HFF-Myc (cell line): ENCODE measurements at regions not wholly inside any gene's neighbourhood (a gene's known extent, or its start where the extent isn't known, plus 50 kb on each side); places are given as distances from the start of the nearest gene placed in this dataset.

ENCODE experiments used
- DNase-seq: peaks from one replicate; pipeline ENCODE4 v3.0.0-alpha.2; 2011; ENCODE audit warnings: low read depth; ENCODE audit errors: extremely low read depth
- H3K4me3 ChIP-seq: replicated peaks from 2 replicates; pipeline ENCODE4 v1.5.1; 2011; ENCODE audit warnings: low read depth, mild to moderate bottlenecking, control low read depth, low read length
- CTCF ChIP-seq: IDR thresholded peaks from 2 replicates; pipeline ENCODE4 v1.5.1; 2012; ENCODE audit warnings: mild to moderate bottlenecking, low read depth, low read length, control low read depth; ENCODE audit errors: missing control alignments

- DNase-seq = no peak
- H3K4me3 ChIP-seq = no peak overlapping the region
- no peak for TF ChIP-seq CTCF
Observed at GRCh38 chr20:51960047-51960675, 157.8 kb upstream of the SALL4 start.

- no peak for DNase-seq
- H3K4me3 ChIP-seq = no peak overlapping the region
Observed at GRCh38 chr20:51959066-51959542, 156.8 kb upstream of the SALL4 start.

GRCh38 chr20:51958099-51959065, 156.1 kb upstream of the SALL4 start:
- DNase-seq = no peak
- H3K4me3 ChIP-seq = no peak overlapping the region
- no peak for TF ChIP-seq CTCF

More at GRCh38 chr20:51959066-51959542, 156.8 kb upstream of the SALL4 start:
- TF ChIP-seq CTCF = no peak

GRCh38 chr20:51955756-51956155, 153.4 kb upstream of the SALL4 start:
- H3K4me3 ChIP-seq = no peak overlapping the region
- no peak for TF ChIP-seq CTCF
- DNase-seq = no peak

GRCh38 chr20:51953731-51954340, 151.5 kb upstream of the SALL4 start:
- DNase-seq = no peak
- H3K4me3 ChIP-seq = no peak overlapping the region
- no peak for TF ChIP-seq CTCF

GRCh38 chr20:51950926-51951325, 148.6 kb upstream of the SALL4 start:
- H3K4me3 ChIP-seq = no peak overlapping the region
- no peak for TF ChIP-seq CTCF
- no peak for DNase-seq
